ENCODE measurements at regions not wholly inside any gene's neighbourhood (a gene's known extent, or its start where the extent isn't known, plus 50 kb on each side); places are given as distances from the start of the nearest gene placed in this dataset.

DNA sequence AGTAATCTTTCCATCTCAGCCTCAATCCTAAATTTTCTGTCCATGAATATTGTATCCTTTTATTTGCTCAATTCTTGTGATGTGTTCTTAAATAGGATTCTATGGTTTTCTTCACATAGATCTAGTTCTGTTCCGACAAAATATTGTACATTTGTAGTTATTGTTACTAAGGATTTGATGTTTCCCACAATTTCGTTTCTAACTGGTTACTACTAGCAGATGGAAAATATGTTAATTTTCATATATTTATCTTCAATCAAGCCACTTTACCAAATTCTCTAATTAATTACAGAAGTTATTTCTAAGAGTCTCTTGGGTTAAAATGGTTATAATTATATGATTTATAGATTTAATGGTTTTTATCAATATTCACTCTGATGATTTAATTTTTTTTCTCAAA, 60.3 kb downstream of the SEC61B start:
- DNase-seq, result no peak

DNA sequence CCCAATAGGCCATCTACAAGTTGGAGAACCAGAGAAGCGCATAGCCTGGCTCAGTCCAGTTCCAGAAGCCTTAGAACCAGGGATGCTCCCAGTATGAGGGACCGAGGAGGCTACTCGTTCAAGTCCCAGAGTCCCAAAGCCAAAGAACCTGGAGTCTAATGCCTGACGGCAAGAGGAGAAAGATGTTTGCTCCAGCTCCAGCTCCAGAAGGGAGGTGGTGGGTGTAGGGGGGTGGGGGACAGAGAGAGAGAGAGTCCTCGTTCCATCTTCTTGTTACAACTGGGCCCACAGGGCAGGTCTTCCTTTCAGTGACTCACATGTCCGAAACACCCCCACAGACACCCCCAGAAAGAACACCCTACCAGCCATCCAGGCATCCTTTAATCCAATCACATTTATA, 63.9 kb downstream of the SEC61B start:
- no peak for DNase-seq

DNA sequence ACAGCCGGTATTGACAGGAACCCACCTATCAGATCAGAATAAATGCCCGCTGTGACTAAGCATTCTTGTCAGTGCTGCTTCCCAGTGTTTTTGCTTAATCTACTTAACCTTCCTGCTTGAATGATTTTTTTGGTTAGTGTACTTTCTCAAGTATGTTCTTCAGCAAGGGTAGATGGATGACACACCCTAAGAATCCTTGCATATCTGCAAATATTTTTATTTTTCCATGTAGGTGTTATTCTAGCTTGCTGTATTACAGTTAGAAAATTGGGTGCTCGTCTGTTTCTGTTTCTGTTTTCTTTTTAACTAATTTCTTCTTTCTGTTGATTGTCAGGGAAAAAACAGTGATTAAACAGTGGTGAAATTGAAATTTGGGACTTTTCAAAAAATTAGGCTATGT, 64.5 kb downstream of the SEC61B start:
- no peak for DNase-seq

DNA sequence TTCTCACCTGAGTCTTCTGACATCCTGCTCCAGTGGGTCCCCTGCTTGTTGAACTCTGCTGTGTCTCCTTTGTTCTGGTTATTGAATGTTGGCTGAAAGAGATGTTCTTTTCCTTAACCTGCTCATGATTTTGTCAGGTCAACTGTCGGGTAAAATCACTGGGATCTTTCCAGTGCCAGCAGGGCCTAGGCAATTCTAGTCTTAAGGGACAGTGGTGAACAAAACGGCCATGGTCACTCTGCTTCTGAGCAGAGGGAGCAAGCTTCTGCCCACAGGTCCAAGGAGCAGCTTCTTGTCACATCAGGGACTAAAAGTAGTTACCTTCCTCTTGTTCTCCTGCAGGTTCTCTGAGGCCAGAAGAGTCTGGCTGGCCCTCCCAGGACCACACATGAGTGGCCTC, 65.6 kb downstream of the SEC61B start:
- DNase-seq, result no peak

DNA sequence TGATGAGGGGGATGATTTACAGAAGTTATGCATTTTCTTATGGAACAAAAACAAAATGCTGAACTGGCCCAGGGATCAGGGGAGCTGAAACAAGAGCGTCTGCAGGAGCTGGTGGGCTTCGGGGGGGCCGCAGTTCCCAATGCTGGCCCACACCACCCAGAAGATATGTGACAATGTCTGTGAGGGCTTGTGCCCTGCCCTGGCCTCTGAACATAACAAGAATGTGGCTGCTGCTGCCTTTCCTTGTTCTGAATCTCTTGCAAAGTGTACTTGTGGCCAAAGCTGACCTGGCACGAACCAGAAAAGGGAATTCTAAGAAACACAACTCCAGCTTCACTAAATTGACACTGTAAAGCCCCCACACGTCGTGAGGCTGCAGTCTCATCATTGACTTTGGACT, 66.7 kb downstream of the SEC61B start:
- DNase-seq, result no peak

DNA sequence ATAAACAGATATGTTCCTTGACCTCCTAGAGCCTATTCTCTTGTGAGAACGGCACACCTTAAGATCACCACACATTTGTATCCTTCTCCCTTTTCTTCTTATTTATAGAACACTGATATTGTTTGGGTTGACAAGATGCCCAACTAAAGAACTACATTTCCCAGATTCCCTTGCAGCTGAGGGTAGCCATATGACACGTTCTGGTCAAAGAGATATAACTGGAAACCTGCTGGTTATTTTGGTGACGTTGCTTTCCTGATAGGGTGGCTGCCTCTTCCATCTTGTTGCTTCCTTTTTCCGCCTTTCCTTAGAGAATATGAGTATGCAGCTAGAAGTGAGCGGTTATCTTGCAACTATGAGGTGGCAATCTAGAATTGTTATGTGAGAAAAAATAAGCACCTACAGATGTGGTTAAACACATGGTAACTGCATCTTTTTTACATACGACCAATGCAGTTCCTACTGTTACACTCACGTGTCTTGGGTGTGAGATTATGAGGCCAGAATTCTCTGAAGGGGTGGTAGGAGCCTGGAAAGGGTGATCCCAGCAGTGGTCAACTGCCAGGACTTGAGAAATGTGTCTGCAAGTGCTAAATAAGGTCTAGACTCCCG, 72.9 kb downstream of the SEC61B start:
- no peak for DNase-seq

DNA sequence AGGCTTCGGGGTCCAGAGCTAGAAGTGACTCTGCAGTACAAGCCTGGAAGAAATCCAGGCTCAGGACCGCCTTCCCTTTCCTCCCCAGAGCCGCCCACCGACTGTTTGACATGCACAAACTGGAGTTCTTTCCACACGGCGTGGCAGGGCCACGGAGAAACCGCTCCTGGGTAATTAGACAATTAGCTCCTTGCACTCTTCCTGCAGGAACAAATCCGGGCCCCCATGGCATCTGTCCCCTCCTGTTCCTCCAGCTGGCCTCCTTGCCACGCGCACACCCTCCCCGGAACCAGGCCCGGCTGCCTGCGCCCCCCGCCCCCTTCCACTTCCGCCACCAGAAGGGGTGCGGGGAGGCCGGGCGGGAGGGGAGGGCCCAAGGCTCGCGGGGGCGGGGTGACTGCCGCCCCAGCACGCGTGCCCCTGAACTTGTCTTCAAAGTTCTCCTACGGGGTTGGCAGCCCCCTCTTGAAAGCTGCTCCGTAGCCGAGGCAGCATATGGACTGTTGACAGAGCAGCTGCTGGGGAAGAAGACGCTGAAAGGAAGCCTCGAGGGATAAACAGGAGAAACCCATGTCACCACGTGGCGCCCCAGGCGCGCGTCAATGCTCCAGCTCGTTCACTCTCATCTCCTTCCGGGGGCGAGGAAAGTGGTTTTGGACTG, 74.3 kb downstream of the SEC61B start:
- peak; percentile 96 for DNase-seq

DNA sequence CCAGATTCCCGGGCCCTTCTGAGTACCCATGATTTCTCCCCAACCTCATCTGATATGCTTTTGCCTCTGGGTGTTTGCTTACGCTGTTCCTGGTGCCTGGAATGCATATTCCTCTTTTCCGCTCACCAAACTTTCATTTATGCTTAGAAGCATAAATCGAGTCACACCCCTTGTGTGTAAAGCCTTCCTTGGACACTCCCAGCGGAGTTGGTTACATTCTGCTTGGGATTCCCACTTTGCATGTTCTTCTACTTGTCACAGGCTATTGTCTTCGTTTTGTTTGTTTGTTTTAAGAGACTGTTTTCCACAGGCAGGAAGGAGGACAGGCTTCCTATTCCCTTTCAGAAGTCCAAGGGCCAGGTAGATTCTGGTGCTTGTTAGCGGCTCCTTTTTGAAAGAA, 76.5 kb downstream of the SEC61B start:
- no peak for DNase-seq

DNA sequence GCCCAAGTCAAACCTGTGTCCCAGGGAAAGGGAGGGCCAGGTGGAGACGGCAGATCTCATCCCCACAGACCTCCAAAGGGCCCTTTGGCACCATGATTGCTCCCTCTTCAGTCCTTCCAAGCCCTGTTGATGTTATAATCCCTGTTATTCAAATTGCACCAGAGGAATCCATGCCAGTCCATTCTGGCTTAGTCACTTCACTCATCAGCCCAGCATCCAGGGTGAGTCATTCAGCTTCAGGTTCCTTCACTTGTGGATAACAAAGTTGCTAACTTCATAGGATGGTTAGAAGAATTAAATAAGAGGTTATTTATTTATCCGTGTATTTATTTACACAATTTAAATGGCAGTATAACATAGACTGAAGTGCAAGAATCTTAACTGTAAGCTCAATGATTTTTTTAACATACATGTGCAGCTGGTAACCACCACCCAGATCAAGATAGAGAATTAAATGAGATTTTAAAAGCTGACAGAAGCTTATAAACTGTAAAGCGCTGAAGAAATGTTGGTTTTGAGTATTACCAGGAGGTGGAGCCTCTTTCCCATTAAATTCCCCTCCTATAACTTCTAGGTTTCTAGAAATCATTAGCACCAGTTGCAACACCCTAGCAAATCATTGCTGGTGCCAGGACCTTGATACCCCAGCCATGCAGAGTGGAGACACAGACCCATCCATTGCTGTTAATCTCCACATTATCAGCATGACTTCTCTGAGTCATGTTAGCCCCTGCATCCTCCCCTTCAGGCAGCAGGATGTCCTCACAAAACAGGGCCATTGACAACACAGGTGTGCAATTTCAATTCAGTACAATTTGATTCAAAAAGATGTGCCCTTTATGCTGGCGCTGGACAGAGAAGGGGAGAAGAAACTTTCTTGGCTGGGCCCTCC, 77.4 kb downstream of the SEC61B start:
- DNase-seq, result peak; percentile 15

DNA sequence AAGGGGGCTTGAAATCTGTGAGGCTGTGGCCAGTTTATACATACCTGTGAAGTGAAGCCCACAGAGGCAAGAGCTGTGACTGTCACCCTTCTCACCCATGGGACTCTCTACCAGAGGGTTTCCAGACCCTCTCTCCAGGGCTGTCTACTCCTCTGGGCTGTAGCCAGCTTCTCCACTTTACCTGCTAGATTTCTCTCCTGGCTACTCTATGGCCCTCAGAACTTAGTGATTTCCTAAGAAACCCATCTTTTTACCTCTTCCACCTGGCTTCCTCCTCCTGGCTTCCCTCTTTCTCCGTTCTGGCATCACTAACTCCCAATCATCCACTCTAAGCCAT, 78.0 kb downstream of the SEC61B start:
- no peak for DNase-seq

DNA sequence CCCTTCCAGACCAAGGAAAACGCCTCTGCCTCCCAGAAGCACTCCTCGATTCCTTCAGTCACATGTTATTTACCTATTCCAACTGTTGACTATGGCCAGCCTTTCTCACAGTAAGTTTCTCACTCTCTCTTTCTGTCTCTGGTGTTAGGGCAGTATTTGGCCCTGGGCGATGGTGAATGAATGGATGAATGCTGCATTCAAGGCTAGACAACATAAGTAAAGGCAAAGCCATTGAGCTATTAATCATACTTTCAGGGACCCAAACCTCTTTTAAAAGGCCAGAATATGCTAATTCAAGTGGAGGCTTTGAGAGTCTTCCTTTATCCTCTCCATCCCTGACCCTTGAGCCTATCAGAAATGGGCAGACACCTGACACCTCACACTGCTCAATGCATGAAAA, 78.5 kb downstream of the SEC61B start:
- no peak for DNase-seq

DNA sequence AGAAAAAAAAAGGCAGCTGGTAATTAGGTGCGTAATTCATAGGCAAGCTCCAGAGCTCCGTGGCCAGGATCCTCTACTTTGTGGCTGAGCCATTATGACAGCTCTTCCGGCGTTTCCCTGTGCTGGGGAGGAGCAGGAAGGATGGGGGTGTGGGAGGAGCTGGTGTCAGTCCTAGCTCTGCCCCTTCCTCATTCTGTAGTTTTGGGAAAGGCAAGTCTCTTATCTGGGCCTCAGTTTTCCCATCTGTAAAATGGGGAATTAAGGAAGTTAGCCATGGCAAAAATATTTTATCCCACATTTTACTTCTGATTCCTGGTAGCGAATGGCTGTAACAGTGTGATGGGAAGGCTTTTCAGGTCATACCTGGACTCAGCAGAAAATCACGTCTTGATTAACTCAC, 81.1 kb downstream of the SEC61B start:
- no peak for DNase-seq

DNA sequence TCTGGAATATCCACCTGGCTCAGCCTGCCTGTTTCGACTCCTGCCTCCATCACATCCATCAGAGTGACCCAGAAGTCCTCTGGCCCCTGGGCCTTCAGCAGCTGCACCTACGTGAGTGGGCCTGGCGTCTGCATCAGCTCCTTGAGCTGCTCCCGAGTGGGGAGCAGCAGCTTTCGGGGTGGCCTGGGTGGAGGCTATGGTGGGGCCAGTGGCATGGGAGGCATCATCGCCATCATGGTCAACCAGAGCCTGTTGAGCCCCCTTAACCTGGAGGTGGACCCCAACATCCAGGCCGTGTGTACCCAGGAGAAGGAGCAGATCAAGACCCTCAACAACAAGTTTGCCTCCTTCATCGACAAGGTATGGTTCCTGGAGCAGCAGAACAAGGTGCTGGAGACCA, 83.0 kb downstream of the SEC61B start:
- no peak for DNase-seq

DNA sequence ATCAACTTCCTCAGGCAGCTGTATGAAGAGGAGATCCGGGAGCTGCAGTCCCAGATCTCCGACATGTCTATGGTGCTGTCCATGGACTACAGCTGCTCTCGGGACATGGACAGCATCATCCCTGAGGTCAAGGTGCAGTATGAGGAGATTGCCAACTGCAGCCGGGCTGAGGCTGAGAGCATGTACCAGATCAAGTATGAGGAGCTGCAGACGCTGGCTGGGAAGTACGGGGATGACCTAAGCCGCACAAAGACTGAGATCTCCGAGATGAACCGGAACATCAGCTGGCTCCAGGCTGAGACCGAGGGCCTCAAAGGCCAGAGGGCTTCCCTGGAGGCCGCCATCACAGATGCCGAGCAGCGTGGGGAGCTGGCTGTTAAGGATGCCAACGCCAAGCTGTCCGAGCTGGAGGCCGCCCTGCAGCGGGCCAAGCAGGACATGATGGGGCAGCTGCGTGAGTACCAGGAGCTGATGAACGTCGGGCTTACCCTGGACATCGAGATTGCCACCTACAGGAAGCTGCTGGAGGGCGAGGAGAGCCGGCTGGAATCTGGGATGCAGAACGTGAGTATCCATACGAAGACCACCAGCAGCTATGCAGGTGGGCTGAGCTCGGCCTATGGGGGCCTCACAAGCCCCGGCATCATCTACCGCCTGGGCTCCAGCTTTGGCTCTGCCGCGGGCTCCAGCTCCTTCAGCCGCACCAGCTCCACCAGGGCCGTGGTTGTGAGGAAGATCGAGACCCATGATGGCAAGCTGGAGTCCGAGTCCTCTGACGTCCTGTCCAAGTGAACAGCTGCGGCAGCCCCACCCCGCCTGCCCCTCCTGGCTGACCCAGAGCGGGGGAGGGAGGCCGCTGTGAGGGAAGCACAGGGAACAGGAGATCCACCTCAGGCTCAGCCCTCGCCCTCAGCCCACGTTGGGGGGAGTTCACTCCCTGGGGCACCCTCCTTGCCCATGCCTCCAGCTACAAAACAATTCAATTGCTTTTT, 84.0 kb downstream of the SEC61B start:
- no peak for DNase-seq

DNA sequence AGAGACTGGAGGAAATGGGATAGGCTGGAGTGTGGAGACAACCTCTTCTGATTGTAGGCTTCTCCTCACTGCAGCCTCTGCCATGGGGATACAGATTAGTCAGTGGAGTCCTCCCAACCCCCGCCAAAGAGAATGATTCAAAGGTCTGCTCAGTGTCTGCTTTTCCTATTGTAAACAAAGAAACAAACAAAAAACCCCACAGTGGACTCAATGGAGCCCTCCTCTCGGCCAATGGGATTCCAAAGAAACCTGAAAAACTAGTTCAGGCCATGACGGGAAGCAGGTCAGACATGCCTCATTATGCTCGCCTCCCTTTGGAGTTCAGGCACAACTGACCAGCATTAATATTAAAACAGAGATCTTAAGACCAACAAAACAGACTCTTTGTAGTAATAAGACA, 85.8 kb downstream of the SEC61B start:
- DNase-seq, result no peak

DNA sequence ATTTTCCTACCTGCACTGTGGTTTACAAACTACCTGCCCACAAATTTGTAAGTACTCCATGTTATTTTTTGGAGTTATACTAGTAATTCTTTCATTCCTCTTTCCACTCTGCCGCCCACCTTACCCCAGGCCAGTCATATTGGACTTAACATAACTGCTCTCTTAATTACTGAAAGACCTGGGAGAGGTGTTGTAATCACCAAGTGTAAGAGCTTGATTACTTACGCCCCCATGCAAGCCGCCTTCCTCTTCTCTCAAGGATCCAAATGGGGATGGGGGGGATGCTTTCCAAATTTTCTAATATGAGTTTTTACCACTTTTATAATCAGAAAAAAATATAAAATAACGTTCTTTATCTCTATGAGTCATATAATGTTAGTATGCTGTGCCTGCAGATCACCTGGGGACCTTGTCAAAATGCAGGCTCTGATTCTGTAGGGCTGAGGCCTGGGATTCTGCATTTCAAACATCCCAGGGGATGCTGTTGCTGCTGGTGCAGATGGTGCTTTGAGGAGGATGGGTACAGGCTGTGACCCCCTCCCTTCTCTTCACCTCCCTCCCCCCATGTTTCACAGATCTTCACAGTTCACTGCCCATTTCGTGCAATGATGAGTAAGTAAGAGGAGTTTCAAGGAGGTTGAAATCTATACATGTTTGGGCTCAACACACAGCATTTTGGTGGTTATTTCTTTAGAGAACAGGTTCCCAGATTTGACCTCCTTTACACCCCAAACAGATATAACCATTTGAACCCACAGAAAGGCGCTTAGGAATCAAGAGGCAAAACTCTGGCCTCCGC, 87.3 kb downstream of the SEC61B start:
- DNase-seq, result no peak

DNA sequence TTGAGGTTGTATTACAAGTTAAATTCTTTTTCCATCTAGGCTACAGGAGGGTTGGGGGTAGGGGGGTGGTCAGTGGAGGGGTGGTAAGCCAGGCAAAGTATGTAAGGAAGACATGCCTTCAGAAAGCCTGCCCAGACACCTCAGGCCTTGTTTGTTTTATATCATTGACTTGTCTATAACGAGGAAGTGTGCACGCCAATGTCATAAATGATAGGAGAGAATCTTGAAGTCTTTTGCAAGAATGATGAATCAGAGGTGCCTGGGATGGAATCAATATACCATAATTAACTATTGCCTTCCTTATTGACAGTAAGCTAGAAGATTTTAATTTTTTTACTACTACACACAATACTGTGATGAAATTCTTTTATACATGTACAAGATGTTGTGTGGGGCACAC, 90.7 kb downstream of the SEC61B start:
- DNase-seq, result no peak

DNA sequence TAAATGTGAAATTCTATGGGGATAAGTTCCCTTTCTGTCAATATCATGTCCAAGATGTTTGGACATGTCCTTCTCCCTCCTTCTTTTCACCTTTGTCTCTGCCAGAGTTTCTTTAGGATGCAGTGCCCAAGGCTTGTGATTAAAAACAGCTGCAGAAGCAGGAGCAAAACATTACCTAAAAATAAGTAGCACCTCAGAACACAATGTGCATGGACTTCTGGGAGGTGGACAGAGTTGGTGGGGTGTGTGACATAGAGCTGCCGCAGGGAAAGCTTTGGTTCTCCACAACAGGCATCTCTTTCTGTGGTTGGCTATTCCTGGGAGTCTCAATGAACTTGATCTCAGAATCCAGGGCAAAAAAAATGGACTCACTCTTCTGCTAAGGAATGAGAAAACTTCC, 97.0 kb downstream of the SEC61B start:
- no peak for DNase-seq

DNA sequence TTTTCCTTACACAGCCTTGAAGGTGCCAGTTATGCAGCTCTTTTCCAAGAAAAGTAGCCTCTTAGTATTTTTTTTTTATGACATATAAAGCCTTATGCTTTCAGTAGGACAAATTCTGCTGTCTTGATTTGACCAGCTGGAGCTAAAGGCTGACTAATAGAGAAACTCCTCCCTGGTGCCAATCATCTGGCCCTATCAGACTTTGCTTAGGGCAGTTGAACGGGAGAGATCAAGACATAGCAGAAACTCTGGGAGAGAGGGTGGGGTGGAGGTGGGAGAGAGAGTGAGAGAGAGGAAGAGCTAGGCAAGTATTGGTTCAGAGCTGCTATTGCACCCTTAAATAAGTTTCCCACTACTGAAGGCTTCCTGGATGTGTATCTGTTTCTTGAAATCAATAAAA, 100.2 kb downstream of the SEC61B start:
- no peak for DNase-seq

DNA sequence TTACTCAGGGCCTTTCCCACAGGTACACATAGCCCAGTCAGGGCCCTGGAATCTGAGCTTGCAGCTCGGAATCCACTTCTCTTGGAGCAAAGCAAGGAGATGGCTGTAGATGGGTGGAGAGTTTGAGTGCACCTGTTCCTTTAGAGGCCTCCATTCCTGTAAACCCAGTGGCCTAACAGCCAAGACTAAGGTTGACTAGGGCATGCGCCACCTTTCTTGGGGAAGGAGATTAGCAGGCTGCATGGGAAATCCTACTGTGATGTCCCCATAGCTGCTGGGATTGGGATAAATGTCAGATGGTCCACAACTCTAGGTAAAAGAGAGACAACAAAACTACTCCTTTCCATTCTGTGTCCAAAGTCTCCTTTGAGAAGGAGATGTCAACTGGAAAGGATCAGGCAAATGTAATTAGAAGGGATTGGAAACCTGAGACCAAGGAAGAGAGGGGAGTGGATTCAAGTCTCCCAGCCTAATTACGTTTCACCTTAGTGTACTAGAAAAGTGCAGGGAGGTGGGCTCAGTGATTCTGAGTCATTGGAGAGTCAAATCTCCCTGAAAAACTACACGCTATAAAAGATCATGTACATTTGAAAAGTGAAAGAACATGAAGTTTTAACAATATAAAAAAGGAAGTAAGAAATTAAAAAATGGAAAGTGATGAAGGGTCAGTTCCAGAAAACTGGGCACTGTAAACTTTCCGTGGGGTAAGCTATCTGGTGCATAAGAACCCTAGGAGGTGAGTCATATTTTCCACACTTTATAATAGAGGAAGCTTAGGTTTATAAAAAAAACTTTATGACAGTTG, 104.2 kb downstream of the SEC61B start:
- DNase-seq, result no peak

DNA sequence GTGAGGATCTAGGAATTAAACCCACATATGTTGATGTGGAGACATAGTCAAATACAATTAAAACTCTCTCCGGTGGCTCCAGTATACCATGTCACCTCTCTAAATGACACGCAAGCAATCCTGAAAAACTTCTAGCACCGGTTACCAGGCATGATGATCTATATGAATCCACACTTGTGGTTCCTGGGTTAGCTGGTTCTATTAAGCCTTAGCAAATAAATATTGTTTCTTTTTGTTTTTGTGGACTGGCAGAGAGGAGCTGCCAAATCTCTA, 104.8 kb downstream of the SEC61B start:
- no peak for DNase-seq

DNA sequence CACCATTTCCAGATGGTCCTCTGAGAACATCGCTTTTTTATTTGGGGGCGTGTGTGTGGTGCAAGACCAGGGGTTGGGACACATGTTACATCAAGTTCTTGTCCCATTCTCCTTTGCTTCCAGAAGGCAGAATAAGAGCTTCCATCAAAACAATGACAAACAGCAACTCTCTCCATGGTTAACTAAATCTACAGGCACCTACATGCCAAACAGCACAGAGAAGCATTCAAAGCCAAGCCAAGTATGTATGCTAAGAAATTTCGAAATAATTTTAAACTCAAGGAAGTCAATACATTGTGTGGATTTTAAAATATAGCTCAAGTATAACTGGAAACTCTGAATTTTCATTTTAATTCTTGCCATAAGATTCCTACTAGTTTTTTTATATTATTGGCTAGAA, 105.6 kb downstream of the SEC61B start:
- DNase-seq, result no peak
